ENCODE measurements at regions not wholly inside any gene's neighbourhood (a gene's known extent, or its start where the extent isn't known, plus 50 kb on each side); places are given as distances from the start of the nearest gene placed in this dataset.

- H3K4me1 ChIP-seq (ENCODE audit: insufficient read depth, low read length), result no peaks in the 10 kb centered on the region
- no peak overlapping the region for H3K4me2 ChIP-seq (ENCODE audit: low read length)
- Mint-ChIP-seq H3K4me1 (ENCODE audit: low read depth, unreplicated experiment) (peaks cover 2% of the 10 kb centered on the region), H3K9me3 (ENCODE audit: unreplicated experiment) (no peaks in the 10 kb centered on the region), H3K36me3 (ENCODE audit: low read depth, unreplicated experiment) (no peaks in the 10 kb centered on the region), H3K27ac (ENCODE audit: unreplicated experiment) (no peak overlapping the region), H3K27me3 (ENCODE audit: low read depth, unreplicated experiment) (no peaks in the 10 kb centered on the region), H3K4me3 (ENCODE audit: unreplicated experiment) (no peak overlapping the region)
- no peaks in the 10 kb centered on the region for H3K27me3 ChIP-seq (ENCODE audit: insufficient read depth, low read length)
- no peak overlapping the region for H3K27ac ChIP-seq (ENCODE audit: low read depth, low read length)
- H3K4me3 ChIP-seq (ENCODE audit: insufficient read depth, low read depth, low read length), result no peak overlapping the region
- H3K79me2 ChIP-seq (ENCODE audit: insufficient read depth, low read length), result no peaks in the 10 kb centered on the region
- DNase-seq (ENCODE audit: low read depth) (no peak), FAIRE-seq (no peak)
- H2AFZ ChIP-seq (ENCODE audit: low read depth, low read length), result no peak overlapping the region
- H3K9me3 ChIP-seq (ENCODE audit: insufficient read depth, low read depth, low read length), result no peaks in the 10 kb centered on the region
- H3K9ac ChIP-seq (ENCODE audit: low read length), result no peak overlapping the region
- no peaks in the 10 kb centered on the region for H3K36me3 ChIP-seq (ENCODE audit: insufficient read depth, low read length)
- no peak for TF ChIP-seq CTCF (IDR thresholded peaks at IDR 0.05; ENCODE audit: insufficient read depth, low read depth, low read length)
- no peak for TF ChIP-seq EZH2 (IDR thresholded peaks at IDR 0.05; ENCODE audit: insufficient read depth, low read length)
- H4K20me1 ChIP-seq (ENCODE audit: insufficient read depth, low read length), result no peaks in the 10 kb centered on the region
These were observed 620.9 kb upstream of the CELF4 start for GRCh38 chr18:38186491-38186890.

- TF ChIP-seq EZH2 (IDR thresholded peaks at IDR 0.05; ENCODE audit: insufficient read depth, low read length) (no peak), CTCF (IDR thresholded peaks at IDR 0.05; ENCODE audit: insufficient read depth, low read depth, low read length) (no peak)
- H3K27ac Mint-ChIP-seq (ENCODE audit: unreplicated experiment), result no peak overlapping the region
- H3K9me3 ChIP-seq (ENCODE audit: insufficient read depth, low read depth, low read length), result no peaks in the 10 kb centered on the region
These were observed 609.0 kb upstream of the CELF4 start for GRCh38 chr18:38174594-38174993.

GRCh38 chr18:38174173-38174572 lies 608.6 kb upstream of the CELF4 start:
- H3K9me3 ChIP-seq (ENCODE audit: insufficient read depth, low read depth, low read length), result no peaks in the 10 kb centered on the region
- no peak for TF ChIP-seq CTCF (IDR thresholded peaks at IDR 0.05; ENCODE audit: insufficient read depth, low read depth, low read length)
- TF ChIP-seq EZH2 (IDR thresholded peaks at IDR 0.05; ENCODE audit: insufficient read depth, low read length), result no peak
- H3K4me1 Mint-ChIP-seq (ENCODE audit: low read depth, unreplicated experiment), result peaks cover 3% of the 10 kb centered on the region
- H3K4me1 ChIP-seq (ENCODE audit: insufficient read depth, low read length), result no peaks in the 10 kb centered on the region
- H3K9ac ChIP-seq (ENCODE audit: low read length), result no peak overlapping the region
- peaks cover 4% of the 10 kb centered on the region for H3K27me3 Mint-ChIP-seq (ENCODE audit: low read depth, unreplicated experiment)
- H3K4me2 ChIP-seq (ENCODE audit: low read length), result no peak overlapping the region
- no peaks in the 10 kb centered on the region for H4K20me1 ChIP-seq (ENCODE audit: insufficient read depth, low read length)
- FAIRE-seq (no peak), DNase-seq (ENCODE audit: low read depth) (no peak)
- no peak overlapping the region for H2AFZ ChIP-seq (ENCODE audit: low read depth, low read length)
- H3K36me3 ChIP-seq (ENCODE audit: insufficient read depth, low read length), result no peaks in the 10 kb centered on the region
- no peak overlapping the region for H3K27ac Mint-ChIP-seq (ENCODE audit: unreplicated experiment)
- no peaks in the 10 kb centered on the region for H3K36me3 Mint-ChIP-seq (ENCODE audit: low read depth, unreplicated experiment)
- no peaks in the 10 kb centered on the region for H3K27me3 ChIP-seq (ENCODE audit: insufficient read depth, low read length)
- H3K79me2 ChIP-seq (ENCODE audit: insufficient read depth, low read length), result no peaks in the 10 kb centered on the region
- H3K4me3 Mint-ChIP-seq (ENCODE audit: unreplicated experiment), result no peak overlapping the region
- H3K9me3 Mint-ChIP-seq (ENCODE audit: unreplicated experiment), result no peaks in the 10 kb centered on the region
- no peak overlapping the region for H3K27ac ChIP-seq (ENCODE audit: low read depth, low read length)
- no peak overlapping the region for H3K4me3 ChIP-seq (ENCODE audit: insufficient read depth, low read depth, low read length)

More at GRCh38 chr18:38174594-38174993, 609.0 kb upstream of the CELF4 start:
- no peaks in the 10 kb centered on the region for H3K9me3 Mint-ChIP-seq (ENCODE audit: unreplicated experiment)
- no peak for FAIRE-seq
- Histone ChIP-seq H3K79me2 (ENCODE audit: insufficient read depth, low read length) (no peaks in the 10 kb centered on the region), H3K4me1 (ENCODE audit: insufficient read depth, low read length) (no peaks in the 10 kb centered on the region), H3K27ac (ENCODE audit: low read depth, low read length) (no peak overlapping the region), H3K4me3 (ENCODE audit: insufficient read depth, low read depth, low read length) (no peak overlapping the region), H3K27me3 (ENCODE audit: insufficient read depth, low read length) (no peaks in the 10 kb centered on the region), H3K36me3 (ENCODE audit: insufficient read depth, low read length) (no peaks in the 10 kb centered on the region), H4K20me1 (ENCODE audit: insufficient read depth, low read length) (no peaks in the 10 kb centered on the region), H2AFZ (ENCODE audit: low read depth, low read length) (no peak overlapping the region), H3K4me2 (ENCODE audit: low read length) (no peak overlapping the region), H3K9ac (ENCODE audit: low read length) (no peak overlapping the region)
- peaks cover 3% of the 10 kb centered on the region for H3K4me1 Mint-ChIP-seq (ENCODE audit: low read depth, unreplicated experiment)
- no peak overlapping the region for H3K4me3 Mint-ChIP-seq (ENCODE audit: unreplicated experiment)
- H3K27me3 Mint-ChIP-seq (ENCODE audit: low read depth, unreplicated experiment), result peaks cover 4% of the 10 kb centered on the region
- no peak for DNase-seq (ENCODE audit: low read depth)
- no peaks in the 10 kb centered on the region for H3K36me3 Mint-ChIP-seq (ENCODE audit: low read depth, unreplicated experiment)
